ENCODE measurements at regions not wholly inside any gene's neighbourhood (a gene's known extent, or its start where the extent isn't known, plus 50 kb on each side); places are given as distances from the start of the nearest gene placed in this dataset.

DNA sequence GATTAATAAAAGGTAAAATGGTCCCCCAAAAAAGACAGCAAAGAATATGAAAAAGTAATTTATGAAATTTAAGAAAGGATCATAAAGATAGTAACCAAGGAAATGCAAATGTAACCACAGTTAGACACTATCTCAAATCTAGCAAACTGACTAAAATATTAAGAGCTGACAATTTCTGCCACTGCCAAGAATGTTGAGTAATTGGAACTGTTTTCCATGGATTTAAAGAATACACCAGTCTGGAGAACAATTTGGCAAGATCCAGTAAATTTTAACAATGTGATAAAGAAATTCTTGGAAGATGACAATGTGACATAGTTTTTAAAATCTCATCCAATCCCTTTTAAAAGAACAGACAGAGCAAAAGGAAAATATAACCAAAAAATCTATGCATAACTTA is 798.0 kb upstream of the MGAT4C start:
- H3K4me2 ChIP-seq (ENCODE audit: low read length), result no peak overlapping the region
- no peak overlapping the region for H3K27ac ChIP-seq (ENCODE audit: low read depth, low read length, poor library complexity, severe bottlenecking)
- H3K4me3 ChIP-seq (ENCODE audit: low read depth, low read length, poor library complexity, severe bottlenecking), result no peak overlapping the region
- H3K9me2 ChIP-seq (ENCODE audit: low read depth, low read length), result no peaks in the 10 kb centered on the region
- no peaks in the 10 kb centered on the region for H3K9me3 ChIP-seq (ENCODE audit: low read length)
- no peaks in the 10 kb centered on the region for H3K36me3 ChIP-seq (ENCODE audit: insufficient read depth, low read length)
- H3K27me3 ChIP-seq (ENCODE audit: insufficient read depth, low read length), result no peaks in the 10 kb centered on the region
- no peaks in the 10 kb centered on the region for H3F3A ChIP-seq (ENCODE audit: insufficient read depth, low read length)
- no peaks in the 10 kb centered on the region for H4K20me1 ChIP-seq (ENCODE audit: insufficient read depth, low read length)
- H3K9ac ChIP-seq (ENCODE audit: low read length), result no peak overlapping the region
- no peak overlapping the region for H2AFZ ChIP-seq (ENCODE audit: low read length)
- TF ChIP-seq, protein P1, sequence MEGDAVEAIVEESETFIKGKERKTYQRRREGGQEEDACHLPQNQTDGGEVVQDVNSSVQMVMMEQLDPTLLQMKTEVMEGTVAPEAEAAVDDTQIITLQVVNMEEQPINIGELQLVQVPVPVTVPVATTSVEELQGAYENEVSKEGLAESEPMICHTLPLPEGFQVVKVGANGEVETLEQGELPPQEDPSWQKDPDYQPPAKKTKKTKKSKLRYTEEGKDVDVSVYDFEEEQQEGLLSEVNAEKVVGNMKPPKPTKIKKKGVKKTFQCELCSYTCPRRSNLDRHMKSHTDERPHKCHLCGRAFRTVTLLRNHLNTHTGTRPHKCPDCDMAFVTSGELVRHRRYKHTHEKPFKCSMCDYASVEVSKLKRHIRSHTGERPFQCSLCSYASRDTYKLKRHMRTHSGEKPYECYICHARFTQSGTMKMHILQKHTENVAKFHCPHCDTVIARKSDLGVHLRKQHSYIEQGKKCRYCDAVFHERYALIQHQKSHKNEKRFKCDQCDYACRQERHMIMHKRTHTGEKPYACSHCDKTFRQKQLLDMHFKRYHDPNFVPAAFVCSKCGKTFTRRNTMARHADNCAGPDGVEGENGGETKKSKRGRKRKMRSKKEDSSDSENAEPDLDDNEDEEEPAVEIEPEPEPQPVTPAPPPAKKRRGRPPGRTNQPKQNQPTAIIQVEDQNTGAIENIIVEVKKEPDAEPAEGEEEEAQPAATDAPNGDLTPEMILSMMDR (IDR thresholded peaks at IDR 0.05; ENCODE audit: low read length), result no peak
- TF ChIP-seq EZH2 (IDR thresholded peaks at IDR 0.05; ENCODE audit: borderline replicate concordance, low read length), result no peak
- H3K79me2 ChIP-seq (ENCODE audit: insufficient read depth, low read length), result no peaks in the 10 kb centered on the region
- H3K4me1 ChIP-seq (ENCODE audit: insufficient read depth, low read length, severe bottlenecking), result no peaks in the 10 kb centered on the region

GRCh38 chr12:87051621-87052020 is 795.4 kb upstream of the MGAT4C start:
- TF ChIP-seq EZH2 (IDR thresholded peaks at IDR 0.05; ENCODE audit: borderline replicate concordance, low read length), result no peak
- TF ChIP-seq, protein P1 (IDR thresholded peaks at IDR 0.05; ENCODE audit: low read length), result no peak
- no peaks in the 10 kb centered on the region for H3K4me1 ChIP-seq (ENCODE audit: insufficient read depth, low read length, severe bottlenecking)
- H3K4me2 ChIP-seq (ENCODE audit: low read length), result no peak overlapping the region
- no peaks in the 10 kb centered on the region for H3K79me2 ChIP-seq (ENCODE audit: insufficient read depth, low read length)
- H3K27ac ChIP-seq (ENCODE audit: low read depth, low read length, poor library complexity, severe bottlenecking), result no peak overlapping the region
- no peaks in the 10 kb centered on the region for H3K9me2 ChIP-seq (ENCODE audit: low read depth, low read length)
- no peaks in the 10 kb centered on the region for H3K36me3 ChIP-seq (ENCODE audit: insufficient read depth, low read length)
- H4K20me1 ChIP-seq (ENCODE audit: insufficient read depth, low read length), result no peaks in the 10 kb centered on the region
- no peak overlapping the region for H3K9ac ChIP-seq (ENCODE audit: low read length)
- H2AFZ ChIP-seq (ENCODE audit: low read length), result no peak overlapping the region
- no peaks in the 10 kb centered on the region for H3F3A ChIP-seq (ENCODE audit: insufficient read depth, low read length)
- H3K9me3 ChIP-seq (ENCODE audit: low read length), result no peaks in the 10 kb centered on the region
- no peaks in the 10 kb centered on the region for H3K27me3 ChIP-seq (ENCODE audit: insufficient read depth, low read length)
- no peak overlapping the region for H3K4me3 ChIP-seq (ENCODE audit: low read depth, low read length, poor library complexity, severe bottlenecking)

- H3K27me3 ChIP-seq (ENCODE audit: insufficient read depth, low read length), result no peaks in the 10 kb centered on the region
- no peaks in the 10 kb centered on the region for H3K4me1 ChIP-seq (ENCODE audit: insufficient read depth, low read length, severe bottlenecking)
- H2AFZ ChIP-seq (ENCODE audit: low read length), result no peak overlapping the region
- no peaks in the 10 kb centered on the region for H3K9me2 ChIP-seq (ENCODE audit: low read depth, low read length)
- H3F3A ChIP-seq (ENCODE audit: insufficient read depth, low read length), result no peaks in the 10 kb centered on the region
- no peak overlapping the region for H3K27ac ChIP-seq (ENCODE audit: low read depth, low read length, poor library complexity, severe bottlenecking)
- no peaks in the 10 kb centered on the region for H3K79me2 ChIP-seq (ENCODE audit: insufficient read depth, low read length)
- TF ChIP-seq, protein P1 (IDR thresholded peaks at IDR 0.05; ENCODE audit: low read length), result no peak
- TF ChIP-seq EZH2 (IDR thresholded peaks at IDR 0.05; ENCODE audit: borderline replicate concordance, low read length), result no peak
- no peak overlapping the region for H3K4me3 ChIP-seq (ENCODE audit: low read depth, low read length, poor library complexity, severe bottlenecking)
- no peaks in the 10 kb centered on the region for H3K36me3 ChIP-seq (ENCODE audit: insufficient read depth, low read length)
- H3K9me3 ChIP-seq (ENCODE audit: low read length), result no peaks in the 10 kb centered on the region
- H3K9ac ChIP-seq (ENCODE audit: low read length), result no peak overlapping the region
- no peak overlapping the region for H3K4me2 ChIP-seq (ENCODE audit: low read length)
- no peaks in the 10 kb centered on the region for H4K20me1 ChIP-seq (ENCODE audit: insufficient read depth, low read length)
Observed at GRCh38 chr12:87047691-87048090, 791.5 kb upstream of the MGAT4C start.

Data from OCI-LY1 (cell line).